NCI-H1436 (cell line): ENCODE measurements at regions not wholly inside any gene's neighbourhood (a gene's known extent, or its start where the extent isn't known, plus 50 kb on each side); places are given as distances from the start of the nearest gene placed in this dataset.
"Not testable (repeated sequence)": the region's sequence is repeated elsewhere in the genome, so short reads cannot be mapped to it uniquely, and the experiment has no call there.

Experiments
- DNase-seq: peaks from one replicate; lab custom pipeline; 2025; lab: John Stamatoyannopoulos, UW

DNA sequence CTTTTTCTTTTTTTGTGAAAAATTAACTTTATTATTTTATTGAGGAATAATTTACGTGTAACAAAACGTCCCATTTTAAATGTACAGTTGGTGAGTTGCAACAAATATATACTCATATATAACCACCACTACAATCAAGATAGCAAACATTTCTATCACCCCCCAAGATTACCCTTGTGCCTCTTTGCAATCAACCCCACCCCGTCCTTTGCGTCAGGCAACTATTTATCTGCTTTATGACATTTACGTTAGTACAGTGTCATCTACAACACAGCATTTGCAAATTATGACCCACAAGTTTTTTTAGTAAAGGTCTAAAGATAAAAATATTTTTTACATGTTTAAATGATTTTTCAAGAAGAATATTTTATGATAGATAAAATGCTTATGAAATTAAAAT is 485.6 kb upstream of the SOX9 start:
- no peak for DNase-seq

DNA sequence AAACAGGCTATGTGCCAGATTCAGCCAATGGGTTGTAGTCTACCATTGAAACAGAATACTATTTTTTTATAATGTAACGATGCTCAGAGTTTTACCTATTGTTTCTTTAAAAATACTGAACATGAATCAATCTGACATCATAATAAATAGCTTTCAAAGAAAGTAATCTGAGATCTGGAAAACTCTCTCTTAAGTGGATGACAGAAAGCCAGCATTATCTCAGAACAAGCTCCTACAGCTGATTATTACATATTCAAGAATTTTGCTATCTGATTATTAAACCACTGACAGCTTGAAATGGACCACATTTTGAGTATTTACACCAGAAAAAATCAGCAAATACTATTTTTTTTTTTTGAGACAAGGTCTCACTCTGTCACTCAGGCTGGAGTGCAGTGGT is 484.2 kb upstream of the SOX9 start:
- peak; percentile 40 for DNase-seq

DNA sequence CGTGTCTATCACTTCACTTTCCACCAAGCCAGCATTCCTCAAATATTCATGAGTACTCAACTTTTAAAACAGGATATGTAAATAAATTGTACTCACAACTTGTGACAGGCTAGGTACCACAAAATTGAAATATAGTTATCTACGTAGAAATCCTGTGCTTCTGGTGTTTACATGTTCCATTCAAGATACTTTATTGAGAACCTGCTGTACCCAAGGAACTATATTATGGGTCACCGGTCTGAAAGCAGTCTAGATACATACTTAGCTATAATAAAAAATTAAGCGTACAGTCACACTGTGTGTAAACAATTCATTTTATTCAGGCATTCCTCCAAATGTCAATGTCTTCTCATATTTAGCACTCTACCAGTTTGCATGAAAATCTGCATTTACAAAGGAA is 482.2 kb upstream of the SOX9 start:
- no peak for DNase-seq

DNA sequence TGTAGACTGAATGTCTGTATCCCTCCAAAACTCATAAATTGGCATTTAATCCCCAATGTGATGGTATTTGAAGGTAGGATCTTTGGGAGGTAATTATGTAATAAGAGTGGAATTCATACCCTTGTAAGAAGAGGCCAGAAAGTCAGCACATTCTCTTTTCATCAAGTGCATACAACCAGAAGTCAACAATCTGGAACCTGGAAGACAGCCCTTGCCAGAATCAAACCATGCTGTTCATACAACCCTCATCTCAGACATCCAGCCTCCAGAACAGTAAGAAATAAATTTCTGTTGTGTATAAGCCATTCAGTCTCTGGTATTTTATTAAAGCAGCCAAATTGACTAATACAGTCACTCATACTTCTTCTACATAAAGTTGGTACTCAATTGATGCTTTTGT is 481.0 kb upstream of the SOX9 start:
- DNase-seq, result no peak

DNA sequence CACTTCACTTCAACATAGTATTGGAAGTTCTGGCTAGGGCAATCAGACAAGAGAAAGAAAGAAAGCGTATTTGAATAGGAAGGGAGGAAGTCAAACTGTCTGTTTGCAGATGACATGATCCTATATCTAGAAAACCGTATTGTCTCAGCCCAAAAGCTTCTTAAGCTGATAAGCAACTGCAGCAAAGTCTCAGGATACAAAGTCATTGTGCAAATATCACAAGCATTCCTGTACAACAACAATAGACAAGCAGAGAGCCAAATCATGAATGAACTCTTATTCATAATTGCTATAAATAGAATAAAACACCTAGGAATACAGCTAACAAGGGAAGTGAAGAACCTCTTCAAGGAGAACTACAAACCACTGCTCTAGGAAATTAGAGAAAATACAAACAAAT is 473.9 kb upstream of the SOX9 start:
- not testable (repeated sequence) for DNase-seq

DNA sequence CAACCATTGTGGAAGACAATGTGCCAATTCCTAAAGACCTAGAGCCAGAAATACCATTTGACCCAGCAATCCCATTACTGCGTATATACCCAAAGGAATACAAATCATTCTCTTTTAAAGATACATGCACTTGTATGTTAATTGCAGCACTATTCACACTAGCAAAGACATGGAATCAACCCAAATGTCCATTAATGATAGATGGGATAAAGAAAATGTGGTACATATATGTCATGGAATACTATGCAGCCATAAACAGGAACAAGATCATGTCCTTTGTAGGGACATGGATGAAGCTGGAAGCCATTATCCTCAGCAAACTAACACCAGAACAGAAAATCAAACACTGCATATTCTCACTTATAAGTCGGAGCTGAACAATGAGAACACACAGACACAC is 472.5 kb upstream of the SOX9 start:
- not testable (repeated sequence) for DNase-seq

DNA sequence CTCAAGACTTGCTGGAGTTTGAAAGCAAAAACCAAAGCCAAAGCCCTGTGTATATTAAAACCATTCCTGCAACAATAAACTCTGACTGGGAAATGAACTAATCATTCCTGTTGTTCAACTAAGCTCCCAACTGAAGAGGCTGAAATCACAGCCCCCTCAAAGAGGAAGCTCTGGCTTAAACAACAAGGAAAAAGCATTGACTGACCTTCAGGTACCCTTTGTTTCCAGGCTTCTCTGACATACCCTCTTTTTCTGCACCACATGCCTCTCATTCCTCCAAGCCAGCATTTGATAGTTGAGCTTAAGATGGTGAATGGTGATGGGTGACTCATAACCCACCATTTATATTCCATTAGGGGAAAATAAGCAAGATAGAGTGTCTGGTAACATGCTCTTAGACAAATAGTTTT is 470.9 kb upstream of the SOX9 start:
- no peak for DNase-seq

DNA sequence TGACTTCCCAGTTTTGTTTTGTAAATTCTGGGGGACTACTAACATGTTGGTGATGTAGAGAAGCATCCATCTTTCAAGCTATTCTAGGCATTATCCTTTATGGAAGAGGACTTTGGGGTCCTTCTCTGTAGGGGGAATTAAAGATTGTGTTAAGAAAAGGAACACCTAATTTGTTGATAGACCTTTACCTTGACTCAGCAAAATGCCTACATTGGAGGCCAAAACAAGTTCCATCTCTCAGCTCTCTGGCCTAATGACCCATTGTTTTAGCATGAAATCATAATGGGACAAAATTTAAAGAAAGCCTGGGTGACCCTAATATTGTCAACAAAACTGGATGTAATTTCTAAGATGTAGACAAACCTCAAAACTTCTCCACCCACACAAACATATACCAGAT is 465.3 kb upstream of the SOX9 start:
- no peak for DNase-seq

DNA sequence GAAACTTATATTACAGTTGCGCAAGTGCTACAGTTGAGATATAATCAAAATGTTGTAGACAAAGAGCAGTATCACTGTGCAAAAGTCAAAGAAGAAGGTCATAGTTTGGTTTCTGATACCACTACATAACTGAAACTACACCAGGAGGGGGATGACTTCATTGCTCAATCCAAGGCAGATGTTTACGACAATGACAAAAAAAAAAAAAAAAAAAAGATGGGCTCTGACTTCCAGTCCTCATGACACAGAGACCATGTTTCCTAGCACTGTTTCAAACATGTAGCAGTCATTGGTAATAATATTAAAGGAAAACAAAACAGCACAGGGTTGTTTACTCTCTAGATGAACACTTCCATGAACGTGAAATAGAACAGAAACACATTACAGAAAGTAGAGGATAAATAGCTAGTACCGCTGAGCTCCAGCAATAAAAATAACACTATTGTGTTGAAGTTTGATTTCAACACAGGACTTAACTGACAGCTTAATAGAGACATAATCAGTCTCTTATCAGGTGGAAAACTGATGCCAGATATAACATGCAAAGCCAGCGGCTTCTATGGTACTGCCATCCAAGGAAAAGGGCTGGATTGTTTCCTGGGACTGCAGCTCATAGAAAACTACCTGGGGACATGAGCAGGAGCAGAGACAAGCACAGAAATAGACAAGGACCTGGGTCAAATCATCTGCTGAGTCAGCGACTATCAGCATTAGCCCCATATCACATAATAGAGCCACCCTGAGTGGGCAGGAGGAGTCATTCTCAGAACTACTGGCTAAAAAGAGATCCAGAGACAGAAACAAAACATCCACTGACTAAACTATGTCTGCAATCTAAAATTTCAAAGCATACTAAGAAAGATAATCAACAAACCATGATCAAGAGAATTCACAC is 463.6 kb upstream of the SOX9 start:
- no peak for DNase-seq

DNA sequence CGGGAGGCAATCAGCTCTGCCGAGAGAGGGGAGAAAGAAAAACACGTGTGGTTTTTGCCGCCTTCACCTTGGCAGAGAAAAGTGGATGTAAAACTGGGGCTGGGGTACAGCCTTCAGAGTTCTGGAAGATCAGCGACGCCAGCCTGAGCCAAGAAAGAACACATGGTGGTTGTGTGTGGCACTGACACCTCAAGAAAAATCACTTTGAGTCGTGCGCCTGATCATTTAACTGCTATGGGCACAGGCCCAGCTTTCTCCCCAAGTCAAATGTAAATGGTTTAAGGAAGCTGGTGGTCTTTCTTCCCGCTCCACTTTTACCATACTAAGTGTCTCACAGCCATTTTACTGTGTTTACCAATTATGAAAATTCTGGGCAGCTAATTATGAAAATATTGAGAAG is 461.8 kb upstream of the SOX9 start:
- DNase-seq, result no peak

DNA sequence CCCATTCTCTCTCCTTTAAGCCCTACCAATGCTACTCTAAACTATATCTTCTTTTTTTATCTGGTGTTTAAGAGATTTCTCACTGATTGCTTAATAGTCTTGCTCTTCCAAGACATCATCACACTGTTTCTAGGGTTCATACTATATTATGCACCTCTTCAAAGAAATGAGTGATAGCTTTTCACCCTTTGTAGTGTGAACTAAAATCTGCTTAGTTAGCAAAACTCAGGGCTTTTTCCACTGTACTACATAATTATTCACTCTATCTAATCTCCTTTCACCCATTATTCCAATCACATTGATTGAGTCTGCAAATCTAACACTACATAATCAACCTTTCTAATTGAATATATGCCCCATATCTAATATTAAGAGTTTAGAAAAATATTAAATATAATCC is 456.0 kb upstream of the SOX9 start:
- DNase-seq, result no peak

DNA sequence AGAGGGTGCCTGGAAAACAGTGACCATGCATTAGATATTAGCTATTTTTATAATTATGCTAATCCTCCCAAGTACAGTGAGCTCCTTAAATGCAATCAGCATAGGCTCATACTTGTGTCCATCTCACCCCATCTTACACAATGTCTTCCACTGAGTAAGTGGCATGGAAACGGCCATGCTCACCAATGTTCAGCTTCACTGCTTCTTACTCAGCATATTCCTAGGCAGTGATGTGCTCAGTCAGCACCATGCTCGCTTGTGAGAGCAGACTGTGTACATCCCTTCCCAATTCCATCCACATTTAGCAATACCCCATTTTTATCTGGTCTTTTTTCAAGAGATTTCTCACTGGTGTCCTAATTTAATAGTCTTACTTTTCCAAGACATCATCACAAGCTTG is 454.8 kb upstream of the SOX9 start:
- no peak for DNase-seq

DNA sequence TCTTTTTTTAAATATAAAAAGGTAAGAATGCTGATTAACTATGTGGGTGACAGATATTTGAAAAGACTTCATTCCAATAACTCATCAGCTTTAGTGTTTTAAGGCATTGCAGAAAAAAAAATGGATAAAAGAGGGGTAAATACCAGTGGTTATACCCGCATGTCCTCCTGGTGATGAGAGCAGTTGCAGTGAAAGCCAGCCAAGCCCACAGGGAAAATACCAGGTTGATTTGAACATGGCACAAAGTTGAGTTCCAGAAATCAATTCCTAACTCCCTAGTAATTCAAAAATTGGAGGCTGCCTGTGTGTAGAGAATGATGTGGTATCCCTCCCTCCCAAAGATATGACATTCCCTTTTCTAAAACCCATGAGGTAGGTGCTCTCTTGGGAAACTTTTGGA is 453.2 kb upstream of the SOX9 start:
- DNase-seq, result no peak

DNA sequence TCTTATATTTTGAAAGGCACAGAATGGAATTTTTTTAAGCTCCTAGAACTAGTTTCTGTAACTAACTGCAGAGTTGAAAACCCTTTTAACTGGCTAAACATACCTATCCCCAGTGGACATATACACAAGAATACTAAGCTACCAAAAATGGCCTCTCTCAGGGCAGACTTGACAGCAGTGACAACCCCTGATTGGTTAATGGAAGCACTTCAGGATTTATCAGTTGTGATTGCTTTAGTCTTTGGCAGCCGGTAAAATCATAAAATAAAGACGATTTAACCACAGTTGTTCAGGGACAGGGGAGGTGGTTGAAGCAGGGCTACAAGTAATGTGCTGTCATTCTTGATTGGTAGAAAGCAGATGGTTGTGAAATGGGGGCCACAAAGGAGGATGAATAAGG is 452.0 kb upstream of the SOX9 start:
- no peak for DNase-seq

DNA sequence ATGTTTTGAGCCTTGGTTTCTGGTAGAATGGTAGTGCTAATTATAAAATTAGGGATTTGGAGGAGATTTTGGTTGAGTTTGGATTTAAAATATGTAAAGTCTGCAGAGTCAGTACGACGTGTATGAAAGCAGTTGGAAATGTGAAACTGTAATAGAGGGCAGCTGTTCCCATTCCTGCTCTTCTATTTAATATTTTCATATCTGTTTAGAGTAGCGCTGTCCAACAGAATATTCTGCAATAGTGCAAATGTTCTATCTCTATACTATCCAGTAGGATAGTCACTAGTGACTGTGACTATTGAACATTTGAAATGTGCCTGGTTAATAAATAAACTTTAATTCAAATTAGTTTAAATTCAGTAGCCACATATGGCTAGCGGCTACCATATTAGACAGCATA is 443.4 kb upstream of the SOX9 start:
- DNase-seq, result no peak

DNA sequence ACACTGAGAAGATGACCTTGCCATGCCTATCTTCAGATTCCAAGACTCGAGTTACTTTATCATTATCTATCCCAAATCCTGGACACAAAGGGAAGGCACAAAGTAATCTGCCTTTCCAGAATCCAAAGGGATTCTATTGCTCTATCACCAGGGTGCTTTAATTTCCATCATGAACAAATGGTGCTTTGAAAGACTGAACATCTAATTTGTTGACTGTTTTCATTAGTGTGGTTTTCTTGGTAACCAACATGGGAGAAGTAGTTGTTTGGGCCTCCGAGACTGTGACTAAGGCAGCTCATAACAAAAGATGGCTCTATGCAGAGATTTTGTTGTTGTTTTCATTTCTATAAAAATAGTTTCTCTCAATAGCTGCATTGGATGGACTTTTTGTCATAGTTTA is 441.0 kb upstream of the SOX9 start:
- DNase-seq, result no peak

DNA sequence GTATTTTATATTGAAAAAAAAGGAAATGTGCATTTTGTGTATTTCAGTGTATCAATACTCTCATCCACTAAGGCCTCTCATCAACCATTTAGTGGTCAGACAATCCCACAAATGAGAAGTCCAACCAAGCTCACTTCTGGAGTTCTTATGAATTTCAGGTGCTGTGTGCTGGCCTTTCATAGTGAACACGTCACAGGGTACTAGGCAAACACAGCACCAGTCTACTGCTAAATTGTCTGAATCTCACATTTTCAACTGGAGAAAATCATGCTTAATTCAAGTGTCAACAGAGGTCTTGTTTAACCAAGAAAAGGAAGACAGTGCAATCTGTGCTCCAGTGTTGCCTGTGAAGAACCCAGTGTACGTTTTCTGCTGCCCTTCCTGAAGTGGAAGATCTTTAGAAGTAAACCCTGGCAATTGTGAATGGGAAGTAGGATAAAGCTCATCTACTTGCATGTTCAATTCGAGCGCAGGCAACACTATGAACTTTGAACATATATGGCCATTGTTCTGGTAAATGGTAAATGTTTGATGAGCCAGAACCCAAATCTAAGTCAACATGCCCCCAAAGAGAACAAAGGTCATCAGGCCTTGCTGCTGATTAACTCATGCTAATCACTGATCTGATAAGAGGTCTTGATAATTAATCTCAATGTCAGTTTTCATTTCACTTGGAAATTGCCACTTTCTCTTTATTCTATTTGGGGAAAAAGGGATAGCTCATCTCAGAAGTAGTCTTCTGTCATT is 439.2 kb upstream of the SOX9 start:
- DNase-seq, result no peak

DNA sequence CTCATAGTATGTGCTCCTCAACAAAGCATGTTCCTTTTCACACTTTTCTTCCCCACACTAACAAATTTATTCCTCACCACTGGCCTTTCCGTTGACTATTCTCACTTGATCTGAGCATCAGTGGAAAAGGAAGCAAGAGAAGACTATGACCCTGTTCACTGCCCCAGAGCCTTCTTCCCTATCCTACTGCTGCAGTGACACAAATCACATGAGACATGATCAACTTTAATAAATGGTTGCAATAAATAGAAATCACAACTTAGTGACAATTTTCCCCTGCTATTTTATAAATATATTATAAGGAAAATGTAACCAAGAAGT is 438.7 kb upstream of the SOX9 start:
- DNase-seq, result no peak

DNA sequence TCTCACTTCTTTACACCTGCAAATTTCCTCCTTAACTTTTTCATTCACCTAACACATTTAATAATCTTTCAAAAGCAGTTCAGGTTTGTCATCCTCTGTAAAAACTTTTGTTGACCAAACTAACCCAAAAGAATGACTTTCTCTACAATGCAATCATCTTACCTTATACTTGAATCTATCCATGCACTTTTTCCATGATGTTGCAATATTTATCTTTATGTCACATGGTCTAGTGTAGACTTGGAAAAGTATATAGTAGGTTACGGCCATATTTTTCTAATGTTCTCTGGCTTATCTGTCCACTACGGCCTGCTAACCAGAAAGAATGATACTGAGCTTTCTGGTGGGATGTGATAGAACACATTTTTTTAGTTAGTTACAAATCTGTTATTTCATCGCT is 431.0 kb upstream of the SOX9 start:
- no peak for DNase-seq

DNA sequence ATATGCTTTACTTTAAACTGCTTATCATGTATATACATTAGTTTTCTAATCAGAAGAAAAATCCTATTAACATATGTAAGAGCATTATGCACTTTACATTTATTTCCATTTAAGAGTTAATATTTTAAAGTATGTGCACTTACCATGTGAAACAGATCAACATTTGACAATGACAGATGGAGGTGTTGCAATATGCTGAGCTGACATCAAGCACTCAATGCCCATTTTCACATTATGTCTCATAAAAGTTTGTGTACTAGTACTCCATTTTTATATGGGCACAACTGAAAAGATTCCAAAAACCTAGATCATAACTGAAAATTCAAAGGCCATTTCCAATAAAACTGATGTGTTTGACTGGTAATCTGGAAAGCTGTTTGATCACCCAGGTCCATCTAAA is 420.9 kb upstream of the SOX9 start:
- DNase-seq, result no peak

DNA sequence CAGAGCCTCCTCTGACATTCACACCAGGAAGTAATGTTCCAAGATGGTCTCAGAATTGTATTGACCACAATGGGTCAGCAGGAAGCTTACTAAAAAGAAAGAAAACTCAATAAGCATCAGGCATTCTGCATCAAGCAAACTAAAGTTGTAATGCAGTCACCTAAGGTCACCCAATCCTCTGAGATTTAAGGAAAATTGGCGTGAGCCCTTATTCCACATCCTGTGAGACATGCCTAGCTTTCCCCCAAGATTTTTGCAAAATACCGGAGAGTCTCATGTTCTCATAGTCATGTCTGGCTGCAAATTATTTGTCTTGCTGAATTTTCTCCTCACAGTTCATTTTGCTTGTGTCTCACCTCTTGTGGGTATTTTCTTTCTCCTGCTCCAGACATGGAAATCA is 417.1 kb upstream of the SOX9 start:
- DNase-seq, result no peak

DNA sequence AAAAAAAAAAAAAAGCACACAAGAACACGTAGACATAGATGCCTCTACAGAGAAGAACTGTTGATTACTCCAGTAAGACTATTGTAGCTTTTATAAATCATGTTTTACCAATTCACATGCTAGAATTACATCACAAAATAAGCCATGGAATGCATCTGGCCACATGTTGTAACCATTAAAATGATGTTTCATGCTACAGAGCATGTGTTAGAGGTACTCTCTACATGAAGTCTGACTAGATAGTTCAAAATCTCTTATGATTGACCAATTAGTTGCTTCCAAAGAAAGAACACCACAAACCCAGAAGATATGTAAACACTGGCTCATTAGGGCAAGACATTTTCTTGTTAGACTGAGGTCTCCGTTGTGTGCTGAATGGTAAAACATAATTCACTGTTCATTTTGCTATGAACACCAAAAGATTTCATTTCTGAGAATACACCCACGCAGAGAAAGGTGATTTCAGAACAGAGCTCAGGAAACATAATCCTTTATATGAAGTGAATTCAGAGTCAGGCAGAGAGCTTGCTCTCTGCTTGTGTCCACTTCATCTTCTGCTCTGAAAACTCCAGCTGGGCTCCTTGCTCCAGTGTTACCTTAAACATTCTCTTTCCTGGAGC is 411.4 kb upstream of the SOX9 start:
- DNase-seq, result no peak

DNA sequence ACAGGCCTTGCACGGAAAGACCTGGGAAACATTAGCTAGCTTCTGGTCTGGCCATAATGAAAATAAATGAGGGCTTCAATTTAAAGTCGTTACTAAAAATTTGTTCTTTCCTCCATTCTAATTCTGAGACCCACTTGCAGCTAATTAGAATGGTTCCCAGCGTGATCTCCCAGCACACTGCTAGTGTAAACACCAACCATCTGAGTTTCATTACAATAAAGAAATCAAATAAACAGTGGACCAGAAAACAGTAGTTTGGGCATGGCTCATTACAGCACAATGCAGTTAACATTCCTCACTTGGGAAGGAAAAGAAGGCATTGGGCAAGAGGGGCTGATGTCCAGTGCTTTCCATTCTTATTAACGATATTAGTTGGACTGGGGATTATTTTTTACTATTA is 410.9 kb upstream of the SOX9 start:
- no peak for DNase-seq
